ENCODE measurements at regions not wholly inside any gene's neighbourhood (a gene's known extent, or its start where the extent isn't known, plus 50 kb on each side); places are given as distances from the start of the nearest gene placed in this dataset.

- DNase-seq (ENCODE audit: low read depth) = no peak
- TF ChIP-seq, protein P1, sequence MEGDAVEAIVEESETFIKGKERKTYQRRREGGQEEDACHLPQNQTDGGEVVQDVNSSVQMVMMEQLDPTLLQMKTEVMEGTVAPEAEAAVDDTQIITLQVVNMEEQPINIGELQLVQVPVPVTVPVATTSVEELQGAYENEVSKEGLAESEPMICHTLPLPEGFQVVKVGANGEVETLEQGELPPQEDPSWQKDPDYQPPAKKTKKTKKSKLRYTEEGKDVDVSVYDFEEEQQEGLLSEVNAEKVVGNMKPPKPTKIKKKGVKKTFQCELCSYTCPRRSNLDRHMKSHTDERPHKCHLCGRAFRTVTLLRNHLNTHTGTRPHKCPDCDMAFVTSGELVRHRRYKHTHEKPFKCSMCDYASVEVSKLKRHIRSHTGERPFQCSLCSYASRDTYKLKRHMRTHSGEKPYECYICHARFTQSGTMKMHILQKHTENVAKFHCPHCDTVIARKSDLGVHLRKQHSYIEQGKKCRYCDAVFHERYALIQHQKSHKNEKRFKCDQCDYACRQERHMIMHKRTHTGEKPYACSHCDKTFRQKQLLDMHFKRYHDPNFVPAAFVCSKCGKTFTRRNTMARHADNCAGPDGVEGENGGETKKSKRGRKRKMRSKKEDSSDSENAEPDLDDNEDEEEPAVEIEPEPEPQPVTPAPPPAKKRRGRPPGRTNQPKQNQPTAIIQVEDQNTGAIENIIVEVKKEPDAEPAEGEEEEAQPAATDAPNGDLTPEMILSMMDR (conservative IDR thresholded peaks at IDR 0.05; ENCODE audit: low read depth, low read length) = no peak
- H3K4me3 ChIP-seq (ENCODE audit: low read depth, low read length) = no peak overlapping the region
These were observed 74.2 kb upstream of the TYRP1 start for GRCh38 chr9:12618956-12619355.

DNA sequence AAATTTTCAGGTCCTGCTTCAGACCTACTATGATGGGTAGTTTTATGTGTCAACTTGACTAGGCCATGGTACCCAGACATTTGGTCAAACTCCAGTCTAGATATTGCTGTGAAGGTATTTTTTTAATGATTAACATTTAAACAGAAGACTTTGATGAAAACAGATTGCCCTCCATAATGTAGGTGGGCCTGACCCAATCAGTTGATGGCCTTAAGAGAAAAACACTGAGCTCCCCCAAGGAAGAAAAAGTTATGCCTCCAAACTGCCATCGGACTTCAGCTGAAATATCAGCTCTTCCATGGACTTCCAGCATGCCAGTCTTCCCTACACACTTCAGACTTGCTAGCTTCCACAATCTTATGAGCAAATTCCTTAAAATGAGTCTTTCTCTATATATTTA is 67.3 kb upstream of the TYRP1 start:
- TF ChIP-seq, protein P1 (conservative IDR thresholded peaks at IDR 0.05; ENCODE audit: low read depth, low read length) = no peak
- H3K4me3 ChIP-seq (ENCODE audit: low read depth, low read length) = no peak overlapping the region
- DNase-seq (ENCODE audit: low read depth) = no peak

DNA sequence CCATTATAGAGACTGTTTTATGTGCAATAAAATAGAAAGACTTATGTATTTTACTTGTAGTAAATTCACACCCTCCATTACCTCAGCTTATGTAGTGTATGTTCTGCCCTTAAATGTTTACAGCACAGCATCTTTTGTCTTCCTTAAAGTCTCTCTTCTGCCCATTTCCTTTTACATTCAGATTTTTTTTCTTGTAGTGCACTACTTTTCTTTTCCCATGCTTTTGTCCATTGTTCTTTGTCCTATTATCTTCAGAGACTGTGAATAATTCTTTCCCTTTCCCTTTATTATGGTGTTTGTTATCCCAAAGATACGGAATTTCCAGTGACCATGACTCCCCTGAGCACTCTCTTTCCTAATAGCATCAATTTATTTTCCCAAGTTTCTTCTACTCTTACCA is 66.1 kb upstream of the TYRP1 start:
- TF ChIP-seq, protein P1 (conservative IDR thresholded peaks at IDR 0.05; ENCODE audit: low read depth, low read length) = no peak
- no peak for DNase-seq (ENCODE audit: low read depth)
- no peak overlapping the region for H3K4me3 ChIP-seq (ENCODE audit: low read depth, low read length)

GRCh38 chr9:12628546-12628945 is 64.6 kb upstream of the TYRP1 start:
- H3K4me3 ChIP-seq (ENCODE audit: low read depth, low read length) = no peak overlapping the region
- no peak for DNase-seq (ENCODE audit: low read depth)
- TF ChIP-seq, protein P1 (conservative IDR thresholded peaks at IDR 0.05; ENCODE audit: low read depth, low read length) = no peak

DNA sequence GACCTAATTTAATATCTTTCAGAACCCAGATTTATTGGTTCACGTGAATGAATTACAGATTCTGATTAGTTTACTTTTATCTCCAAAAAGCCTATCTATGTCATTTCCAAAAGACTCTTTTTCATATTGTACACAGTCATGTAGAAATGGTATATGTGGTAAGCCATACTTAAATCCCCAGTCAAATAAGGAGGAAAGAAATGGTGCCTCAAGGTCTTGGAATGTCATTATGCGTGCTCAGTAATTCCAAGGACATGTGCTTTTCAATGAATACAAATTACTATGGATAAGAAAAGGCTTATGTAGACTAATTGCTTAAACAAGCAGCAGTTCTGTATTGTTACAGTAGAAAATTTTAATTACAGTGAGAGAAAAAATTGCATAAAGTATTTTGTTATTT is 64.1 kb upstream of the TYRP1 start:
- DNase-seq (ENCODE audit: low read depth) = no peak
- TF ChIP-seq, protein P1 (conservative IDR thresholded peaks at IDR 0.05; ENCODE audit: low read depth, low read length) = no peak
- no peak overlapping the region for H3K4me3 ChIP-seq (ENCODE audit: low read depth, low read length)

- H3K4me3 ChIP-seq (ENCODE audit: low read depth, low read length) = no peak overlapping the region
- TF ChIP-seq, protein P1 (conservative IDR thresholded peaks at IDR 0.05; ENCODE audit: low read depth, low read length) = no peak
- no peak for DNase-seq (ENCODE audit: low read depth)
These were observed 61.3 kb upstream of the TYRP1 start for GRCh38 chr9:12631866-12632265.

GRCh38 chr9:12633016-12633765 is 60.0 kb upstream of the TYRP1 start:
- TF ChIP-seq, protein P1 (conservative IDR thresholded peaks at IDR 0.05; ENCODE audit: low read depth, low read length) = no peak
- no peak for DNase-seq (ENCODE audit: low read depth)
- H3K4me3 ChIP-seq (ENCODE audit: low read depth, low read length) = no peak overlapping the region
